ENCODE measurements at regions not wholly inside any gene's neighbourhood (a gene's known extent, or its start where the extent isn't known, plus 50 kb on each side); places are given as distances from the start of the nearest gene placed in this dataset.

GRCh38 chr12:60257063-60257462 lies 661.2 kb downstream of the SLC16A7 start:
- Histone ChIP-seq H3K4me3 (ENCODE audit: low read length) (no peak overlapping the region), H3K4me1 (ENCODE audit: control insufficient read depth, insufficient read depth, low read length) (no peaks in the 10 kb centered on the region), H3K27ac (ENCODE audit: low read length) (no peak overlapping the region), H3K36me3 (ENCODE audit: control insufficient read depth, insufficient read depth, low read length) (no peaks in the 10 kb centered on the region), H3K9me3 (ENCODE audit: control insufficient read depth, low read depth, low read length) (no peaks in the 10 kb centered on the region), H3K27me3 (ENCODE audit: control insufficient read depth, insufficient read depth, low read length) (no peaks in the 10 kb centered on the region)
- DNase-seq: no peak
- WGBS (ENCODE audit: insufficient coverage, low lambda C conversion rate): no CpG with 5 or more reads among the region's 1 CpG

GRCh38 chr12:60259225-60259624 lies 663.4 kb downstream of the SLC16A7 start:
- WGBS (ENCODE audit: insufficient coverage, low lambda C conversion rate): 40% methylated on average over 1 of the region's 3 CpGs
- Histone ChIP-seq H3K4me1 (ENCODE audit: control insufficient read depth, insufficient read depth, low read length) (no peaks in the 10 kb centered on the region), H3K9me3 (ENCODE audit: control insufficient read depth, low read depth, low read length) (no peaks in the 10 kb centered on the region), H3K4me3 (ENCODE audit: low read length) (no peak overlapping the region), H3K27ac (ENCODE audit: low read length) (no peak overlapping the region), H3K27me3 (ENCODE audit: control insufficient read depth, insufficient read depth, low read length) (no peaks in the 10 kb centered on the region), H3K36me3 (ENCODE audit: control insufficient read depth, insufficient read depth, low read length) (no peaks in the 10 kb centered on the region)
- no peak for DNase-seq

- no peak overlapping the region for H3K27ac ChIP-seq (ENCODE audit: low read length)
- WGBS (ENCODE audit: insufficient coverage, low lambda C conversion rate): 94% methylated on average over 3 of the region's 4 CpGs
- no peak for DNase-seq
- H3K9me3 ChIP-seq (ENCODE audit: control insufficient read depth, low read depth, low read length): no peaks in the 10 kb centered on the region
- H3K4me1 ChIP-seq (ENCODE audit: control insufficient read depth, insufficient read depth, low read length): no peaks in the 10 kb centered on the region
- no peak overlapping the region for H3K4me3 ChIP-seq (ENCODE audit: low read length)
- no peaks in the 10 kb centered on the region for H3K27me3 ChIP-seq (ENCODE audit: control insufficient read depth, insufficient read depth, low read length)
- H3K36me3 ChIP-seq (ENCODE audit: control insufficient read depth, insufficient read depth, low read length): no peaks in the 10 kb centered on the region
Observed at GRCh38 chr12:60262378-60262777, 666.5 kb downstream of the SLC16A7 start.

DNA sequence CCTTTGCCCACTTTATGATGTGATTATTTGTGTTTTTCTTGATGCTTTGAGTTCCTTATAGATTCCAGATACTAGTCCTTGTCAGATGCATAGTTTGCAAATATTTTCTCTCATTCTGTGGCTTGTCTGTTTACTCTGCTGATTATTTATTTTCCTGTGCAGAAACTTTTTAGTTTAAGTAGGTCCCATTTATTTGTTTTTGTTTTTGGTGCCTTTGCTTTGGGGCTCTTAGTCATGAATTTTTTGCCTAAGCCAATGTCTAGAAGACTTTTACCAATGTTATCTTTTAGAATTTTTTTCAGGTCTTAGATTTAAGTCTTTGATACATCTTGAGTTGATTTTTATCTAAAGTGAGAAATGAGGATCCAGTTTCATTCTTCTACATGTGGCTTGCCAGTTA lies 667.3 kb downstream of the SLC16A7 start:
- Histone ChIP-seq H3K4me1 (ENCODE audit: control insufficient read depth, insufficient read depth, low read length) (no peaks in the 10 kb centered on the region), H3K27ac (ENCODE audit: low read length) (no peak overlapping the region), H3K9me3 (ENCODE audit: control insufficient read depth, low read depth, low read length) (no peaks in the 10 kb centered on the region), H3K36me3 (ENCODE audit: control insufficient read depth, insufficient read depth, low read length) (no peaks in the 10 kb centered on the region), H3K4me3 (ENCODE audit: low read length) (no peak overlapping the region), H3K27me3 (ENCODE audit: control insufficient read depth, insufficient read depth, low read length) (no peaks in the 10 kb centered on the region)
- no peak for DNase-seq

DNA sequence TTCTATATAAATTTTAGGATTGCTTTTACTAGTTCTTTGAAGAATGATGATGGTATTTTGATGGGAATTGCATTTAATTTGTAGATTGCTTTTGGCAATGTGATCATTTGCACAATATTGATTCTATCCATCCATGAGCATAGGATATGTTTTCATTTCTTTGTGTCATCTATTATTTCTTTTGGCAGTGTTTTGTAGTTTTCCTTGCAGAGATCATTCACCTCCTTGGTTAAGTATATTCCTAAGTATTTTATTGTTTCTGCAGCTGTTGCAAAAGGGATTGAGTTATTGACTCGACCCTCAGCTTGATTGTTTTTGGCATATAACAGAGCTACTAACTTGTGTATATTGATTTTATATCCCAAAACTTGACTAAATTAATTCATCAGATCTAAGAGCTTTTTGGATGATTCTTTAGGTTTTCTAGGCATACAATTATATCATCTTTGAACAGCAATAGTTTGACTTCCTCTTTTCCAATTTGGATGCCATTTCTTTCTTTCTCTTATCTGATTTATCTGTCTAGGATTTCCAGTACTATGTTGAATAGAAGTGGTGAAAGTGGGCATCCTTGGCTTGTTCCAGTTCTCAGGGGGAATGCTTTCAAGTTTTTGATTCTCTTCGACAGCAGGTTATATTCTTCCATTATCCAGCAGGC lies 668.1 kb downstream of the SLC16A7 start:
- no peak overlapping the region for H3K27ac ChIP-seq (ENCODE audit: low read length)
- H3K27me3 ChIP-seq (ENCODE audit: control insufficient read depth, insufficient read depth, low read length): no peaks in the 10 kb centered on the region
- no peaks in the 10 kb centered on the region for H3K4me1 ChIP-seq (ENCODE audit: control insufficient read depth, insufficient read depth, low read length)
- no peak for DNase-seq
- H3K4me3 ChIP-seq (ENCODE audit: low read length): no peak overlapping the region
- 60% methylated on average over 1 of the region's 2 CpGs for WGBS (ENCODE audit: insufficient coverage, low lambda C conversion rate)
- H3K9me3 ChIP-seq (ENCODE audit: control insufficient read depth, low read depth, low read length): no peaks in the 10 kb centered on the region
- H3K36me3 ChIP-seq (ENCODE audit: control insufficient read depth, insufficient read depth, low read length): no peaks in the 10 kb centered on the region

- no peak for DNase-seq
- no peaks in the 10 kb centered on the region for H3K27me3 ChIP-seq (ENCODE audit: control insufficient read depth, insufficient read depth, low read length)
- no peak overlapping the region for H3K4me3 ChIP-seq (ENCODE audit: low read length)
- no CpG with 5 or more reads among the region's 1 CpG for WGBS (ENCODE audit: insufficient coverage, low lambda C conversion rate)
- H3K4me1 ChIP-seq (ENCODE audit: control insufficient read depth, insufficient read depth, low read length): no peaks in the 10 kb centered on the region
- H3K36me3 ChIP-seq (ENCODE audit: control insufficient read depth, insufficient read depth, low read length): no peaks in the 10 kb centered on the region
- H3K27ac ChIP-seq (ENCODE audit: low read length): peak overlapping the region; percentile 13
- peaks cover 7% of the 10 kb centered on the region for H3K9me3 ChIP-seq (ENCODE audit: control insufficient read depth, low read depth, low read length)
Observed at GRCh38 chr12:60265741-60266140, 669.9 kb downstream of the SLC16A7 start.

DNA sequence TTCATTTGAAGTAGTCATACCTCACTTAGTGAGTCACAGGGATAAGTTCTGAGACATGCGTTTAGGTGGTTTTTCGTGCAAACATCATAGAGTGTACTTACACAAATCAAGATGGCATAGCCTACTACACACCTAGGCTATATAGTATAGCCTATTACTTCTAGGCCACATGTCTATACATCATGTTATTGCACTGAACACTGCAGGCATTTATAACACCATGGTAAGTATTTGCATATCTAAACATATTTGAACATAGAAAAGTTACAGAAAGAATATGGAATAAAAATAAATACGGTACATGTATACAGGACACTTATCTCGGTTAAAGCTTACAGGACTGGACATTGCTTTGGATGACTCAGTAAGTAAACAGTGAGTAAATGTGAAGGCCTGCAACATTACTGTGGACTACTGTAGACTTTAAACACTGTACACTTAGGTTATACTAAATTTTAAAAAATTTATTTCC lies 670.6 kb downstream of the SLC16A7 start:
- Histone ChIP-seq H3K4me1 (ENCODE audit: control insufficient read depth, insufficient read depth, low read length) (no peaks in the 10 kb centered on the region), H3K36me3 (ENCODE audit: control insufficient read depth, insufficient read depth, low read length) (no peaks in the 10 kb centered on the region), H3K27me3 (ENCODE audit: control insufficient read depth, insufficient read depth, low read length) (no peaks in the 10 kb centered on the region), H3K9me3 (ENCODE audit: control insufficient read depth, low read depth, low read length) (peaks cover 7% of the 10 kb centered on the region), H3K4me3 (ENCODE audit: low read length) (no peak overlapping the region), H3K27ac (ENCODE audit: low read length) (peak overlapping the region; percentile 13)
- peak; percentile 23 to 53 for DNase-seq
- 0% methylated on average over 1 of the region's 4 CpGs for WGBS (ENCODE audit: insufficient coverage, low lambda C conversion rate)

DNA sequence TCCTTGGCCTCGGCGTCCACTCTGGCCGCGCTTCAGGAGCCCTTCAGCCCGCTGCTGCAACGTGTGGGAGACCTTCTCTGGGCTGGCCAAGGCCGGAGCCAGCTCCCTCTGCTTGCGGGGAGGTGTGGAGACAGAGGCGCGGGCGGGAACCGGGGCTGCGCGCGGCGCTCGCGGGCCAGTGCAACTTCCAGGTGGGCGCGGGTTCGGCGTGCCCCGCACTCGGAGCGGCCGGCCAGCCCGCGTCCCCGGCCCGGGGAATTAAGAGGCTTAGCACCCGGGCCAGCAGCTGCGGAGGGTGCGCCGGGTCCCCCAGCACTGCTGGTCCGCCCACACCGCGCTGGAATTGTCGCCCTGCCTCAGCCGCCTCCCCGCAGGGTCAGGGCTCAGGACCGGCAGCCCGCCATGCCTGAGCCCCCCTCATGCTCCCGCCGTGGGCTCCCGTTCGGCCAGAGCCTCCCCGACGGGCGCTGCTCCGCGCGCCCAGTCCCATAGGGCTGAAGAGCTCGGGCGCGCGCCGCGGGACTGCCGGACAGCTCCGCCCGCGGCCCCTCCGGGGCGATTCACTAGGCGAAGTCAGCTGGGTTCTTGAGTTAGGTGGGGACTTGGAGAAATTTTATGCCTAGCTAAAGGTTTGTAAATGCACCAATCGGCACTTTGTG lies 673.9 kb downstream of the SLC16A7 start:
- DNase-seq: no peak
- peaks cover 7% of the 10 kb centered on the region for H3K9me3 ChIP-seq (ENCODE audit: control insufficient read depth, low read depth, low read length)
- no peak overlapping the region for H3K4me3 ChIP-seq (ENCODE audit: low read length)
- H3K36me3 ChIP-seq (ENCODE audit: control insufficient read depth, insufficient read depth, low read length): no peaks in the 10 kb centered on the region
- no peak overlapping the region for H3K27ac ChIP-seq (ENCODE audit: low read length)
- 100% methylated on average over 3 of the region's 66 CpGs for WGBS (ENCODE audit: insufficient coverage, low lambda C conversion rate)
- H3K27me3 ChIP-seq (ENCODE audit: control insufficient read depth, insufficient read depth, low read length): no peaks in the 10 kb centered on the region
- H3K4me1 ChIP-seq (ENCODE audit: control insufficient read depth, insufficient read depth, low read length): no peaks in the 10 kb centered on the region

DNA sequence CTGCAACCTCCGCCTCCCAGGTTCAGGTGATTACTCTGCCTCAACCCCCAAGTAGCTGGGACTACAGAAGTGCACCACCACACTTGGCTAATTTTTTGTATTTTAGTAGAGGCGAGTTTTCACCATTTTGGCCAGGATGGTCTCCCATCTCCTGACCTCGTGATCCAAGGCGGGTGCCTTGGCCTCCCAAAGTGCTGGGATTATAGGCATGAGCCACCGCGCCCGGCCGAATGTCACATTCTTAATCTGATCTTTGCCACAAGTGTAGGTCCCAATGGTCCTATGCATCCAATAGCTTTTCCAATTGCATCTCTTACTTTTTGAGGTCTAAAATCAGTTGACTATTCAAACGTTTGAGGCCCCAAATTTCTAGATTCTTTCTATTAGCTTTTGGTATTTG lies 676.0 kb downstream of the SLC16A7 start:
- no peak for DNase-seq
- H3K27me3 ChIP-seq (ENCODE audit: control insufficient read depth, insufficient read depth, low read length): no peaks in the 10 kb centered on the region
- no peak overlapping the region for H3K4me3 ChIP-seq (ENCODE audit: low read length)
- H3K36me3 ChIP-seq (ENCODE audit: control insufficient read depth, insufficient read depth, low read length): no peaks in the 10 kb centered on the region
- H3K4me1 ChIP-seq (ENCODE audit: control insufficient read depth, insufficient read depth, low read length): no peaks in the 10 kb centered on the region
- 83% methylated on average over 6 of the region's 9 CpGs for WGBS (ENCODE audit: insufficient coverage, low lambda C conversion rate)
- peaks cover 7% of the 10 kb centered on the region for H3K9me3 ChIP-seq (ENCODE audit: control insufficient read depth, low read depth, low read length)
- H3K27ac ChIP-seq (ENCODE audit: low read length): no peak overlapping the region

DNA sequence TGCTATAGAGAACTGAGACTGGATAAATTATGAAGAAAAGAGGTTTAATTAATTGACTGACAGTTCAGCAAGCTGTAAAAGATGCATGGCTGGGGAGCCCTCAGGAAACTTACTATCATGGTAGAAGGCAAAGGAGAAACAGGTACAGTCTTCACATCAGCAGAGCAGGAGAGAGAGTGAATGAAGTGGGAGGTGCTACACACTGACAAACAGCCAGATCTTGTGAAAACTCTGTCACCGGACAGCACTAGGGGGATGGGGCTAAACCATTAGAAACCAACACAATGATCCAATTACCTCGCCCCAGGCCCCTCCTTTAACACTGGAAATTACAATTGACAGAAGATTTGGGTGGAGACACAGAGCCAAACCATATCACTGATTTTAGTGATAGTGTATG lies 682.4 kb downstream of the SLC16A7 start:
- no peak for DNase-seq
- Histone ChIP-seq H3K9me3 (ENCODE audit: control insufficient read depth, low read depth, low read length) (peaks cover 3% of the 10 kb centered on the region), H3K4me3 (ENCODE audit: low read length) (no peak overlapping the region), H3K27ac (ENCODE audit: low read length) (no peak overlapping the region), H3K4me1 (ENCODE audit: control insufficient read depth, insufficient read depth, low read length) (no peaks in the 10 kb centered on the region), H3K36me3 (ENCODE audit: control insufficient read depth, insufficient read depth, low read length) (no peaks in the 10 kb centered on the region), H3K27me3 (ENCODE audit: control insufficient read depth, insufficient read depth, low read length) (no peaks in the 10 kb centered on the region)
- no CpG with 5 or more reads among the region's 2 CpGs for WGBS (ENCODE audit: insufficient coverage, low lambda C conversion rate)

- no peaks in the 10 kb centered on the region for H3K27me3 ChIP-seq (ENCODE audit: control insufficient read depth, insufficient read depth, low read length)
- peaks cover 3% of the 10 kb centered on the region for H3K9me3 ChIP-seq (ENCODE audit: control insufficient read depth, low read depth, low read length)
- H3K27ac ChIP-seq (ENCODE audit: low read length): no peak overlapping the region
- no peak for DNase-seq
- no peaks in the 10 kb centered on the region for H3K4me1 ChIP-seq (ENCODE audit: control insufficient read depth, insufficient read depth, low read length)
- H3K36me3 ChIP-seq (ENCODE audit: control insufficient read depth, insufficient read depth, low read length): no peaks in the 10 kb centered on the region
- 100% methylated on average over 1 of the region's 1 CpG for WGBS (ENCODE audit: insufficient coverage, low lambda C conversion rate)
- no peak overlapping the region for H3K4me3 ChIP-seq (ENCODE audit: low read length)
Observed at GRCh38 chr12:60279221-60279620, 683.4 kb downstream of the SLC16A7 start.
